Stomach (tissue), 8 donors: ENCODE measurements at regions not wholly inside any gene's neighbourhood (a gene's known extent, or its start where the extent isn't known, plus 50 kb on each side); places are given as distances from the start of the nearest gene placed in this dataset.

ENCODE experiments used
- DNase-seq, 2 donors: peaks; one replicate each; pipeline versions ENCODE4 v3.0.0 to v3.0.0-alpha.2; 2013 to 2019
- H3K27ac ChIP-seq, 5 donors: fragments of 200-600 bp in 4 of 5; sonication (generic) in 4 of 5; one replicate each; pipeline ENCODE4 v1.5.1; 2013 to 2019; ENCODE audit warnings: mild to moderate bottlenecking in 1 of 5, moderate library complexity in 1 of 5
- H3K27me3 ChIP-seq, 3 donors: fragments of 200-600 bp; sonication (generic); one replicate each; pipeline ENCODE4 v1.5.1; 2017 to 2019; ENCODE audit warnings: mixed run types in 1 of 3
- H3K36me3 ChIP-seq, 4 donors: fragments of 200-600 bp; sonication (generic); 1 replicate in 3 of 4; 2 replicates in 1 of 4; pipeline ENCODE4 v1.5.1; 2016 to 2019
- H3K4me1 ChIP-seq, 4 donors: fragments of 200-600 bp; sonication (generic); one replicate each; pipeline ENCODE4 v1.5.1; 2016 to 2019
- H3K4me3 ChIP-seq, 4 donors: fragments of 200-600 bp; sonication (generic) in 3 of 4; one replicate each; pipeline ENCODE4 v1.5.1; 2016 to 2019; ENCODE audit warnings: mild to moderate bottlenecking in 1 of 4
- H3K9me3 ChIP-seq, 4 donors: fragments of 200-600 bp; sonication (generic); one replicate each; pipeline ENCODE4 v1.5.1; 2016 to 2019
- CTCF ChIP-seq, 7 experiments: fragments of 450-650 bp in 4 of 7; fragments of 200-600 bp in 3 of 7; sonication (generic) in 3 of 7; IDR thresholded peaks; one replicate each; pipeline ENCODE4 v1.5.1; 2016 to 2019; ENCODE audit warnings: antibody characterized with exemption in 7 of 7, control low read depth in 2 of 7, mild to moderate bottlenecking in 1 of 7
- EP300 ChIP-seq: sonication (generic); formaldehyde crosslinking; IDR thresholded peaks from one replicate; pipeline ENCODE4 v1.6.1; 2017; ENCODE audit warnings: antibody characterized with exemption
- POLR2A ChIP-seq, 4 donors: fragments of 450-650 bp; IDR thresholded peaks; one replicate each; pipeline ENCODE4 v1.6.1; 2016; ENCODE audit warnings: antibody characterized with exemption in 4 of 4, control low read depth in 2 of 4, mild to moderate bottlenecking in 1 of 4, moderate library complexity in 1 of 4
- POLR2AphosphoS5 ChIP-seq, 3 donors: sonication (generic); formaldehyde crosslinking; IDR thresholded peaks; one replicate each; pipeline ENCODE4 v1.6.1; 2016; ENCODE audit warnings: antibody characterized with exemption in 3 of 3
- WGBS, 5 donors: extraction: QIAGEN DNeasy Blood & Tissue Kit in 3 of 5; methylation state at CpG; one replicate each; pipeline versions ENCODE4 v1.1.5 to v1.1.7; 2013 to 2018; 5-methylcytosine and 5-hydroxymethylcytosine counted together
- intact Hi-C: fragments of 100-400 bp; cut with DNase I; formaldehyde crosslinking; loops from one replicate; pipeline ENCODE4 v1.15.1; 2023; ENCODE audit warnings: low total_unique reads
- donor health status: healthy with polysubstance abuse.
- donor health status: Bipolar disorder and iron deficiency.
- donor health status: healthy.

- 89 to 96% (median 92%) methylated on average over 7 of the region's 7 CpGs for WGBS, 5 donors
- intact Hi-C loops = no loop called here
- Histone ChIP-seq H3K4me1 (no peaks in the 10 kb centered on the region), H3K4me3 (no peak overlapping the region), H3K27ac (no peak overlapping the region), H3K9me3 (peaks cover 0 to 6% (median 5%) of the 10 kb centered on the region in 4 donors), H3K27me3 (peaks cover 0 to 22% (median 0%) of the 10 kb centered on the region in 3 donors), H3K36me3 (no peaks in the 10 kb centered on the region)
- peak in 1 of 2 donors; percentile 10 for DNase-seq
- no peak for TF ChIP-seq POLR2A (IDR thresholded peaks at IDR 0.05)
- TF ChIP-seq EP300 = no peak
- no peak for TF ChIP-seq POLR2AphosphoS5 (IDR thresholded peaks at IDR 0.05)
- TF ChIP-seq CTCF (IDR thresholded peaks at IDR 0.05) = no peak
Observed at GRCh38 chr7:156031679-156032478, 219.6 kb upstream of the SHH start.

- peaks cover 0 to 22% (median 0%) of the 10 kb centered on the region in 3 donors for H3K27me3 ChIP-seq
- TF ChIP-seq POLR2A (IDR thresholded peaks at IDR 0.05) = no peak
- TF ChIP-seq EP300 = no peak
- no peak for TF ChIP-seq CTCF (IDR thresholded peaks at IDR 0.05)
- TF ChIP-seq POLR2AphosphoS5 (IDR thresholded peaks at IDR 0.05) = no peak
- WGBS, 5 donors = 82 to 89% (median 89%) methylated on average over 12 of the region's 12 CpGs
- no peaks in the 10 kb centered on the region for H3K4me1 ChIP-seq
- no peaks in the 10 kb centered on the region for H3K36me3 ChIP-seq
- peaks cover 0 to 6% (median 5%) of the 10 kb centered on the region in 4 donors for H3K9me3 ChIP-seq
- intact Hi-C loops = no loop called here
- H3K4me3 ChIP-seq = no peak overlapping the region
- no peak for DNase-seq
- no peak overlapping the region for H3K27ac ChIP-seq
Observed at GRCh38 chr7:156029460-156030007, 217.3 kb upstream of the SHH start.

- DNase-seq = no peak
- Histone ChIP-seq H3K4me1 (no peaks in the 10 kb centered on the region), H3K27me3 (peaks cover 0 to 22% (median 0%) of the 10 kb centered on the region in 3 donors), H3K36me3 (no peaks in the 10 kb centered on the region), H3K27ac (no peak overlapping the region), H3K9me3 (peaks cover 0 to 6% (median 3%) of the 10 kb centered on the region in 4 donors), H3K4me3 (no peak overlapping the region)
- intact Hi-C loops = no loop called here
- WGBS, 5 donors = 74 to 84% (median 79%) methylated on average over 11 of the region's 11 CpGs
- TF ChIP-seq EP300 (no peak), CTCF (IDR thresholded peaks at IDR 0.05) (no peak), POLR2A (IDR thresholded peaks at IDR 0.05) (no peak), POLR2AphosphoS5 (IDR thresholded peaks at IDR 0.05) (no peak)
Observed at GRCh38 chr7:156028521-156028920, 216.3 kb upstream of the SHH start.

- WGBS, 5 donors = 71 to 82% (median 80%) methylated on average over 6 of the region's 6 CpGs
Observed at GRCh38 chr7:156027821-156028220, 215.6 kb upstream of the SHH start.

More at GRCh38 chr7:156027821-156028220, 215.6 kb upstream of the SHH start:
- no peak overlapping the region for H3K4me3 ChIP-seq
- no peaks in the 10 kb centered on the region for H3K4me1 ChIP-seq
- no peak overlapping the region for H3K27ac ChIP-seq
- peaks cover 0 to 2% (median under 1%) of the 10 kb centered on the region in 4 donors for H3K9me3 ChIP-seq
- H3K27me3 ChIP-seq = peaks cover 0 to 22% (median 0%) of the 10 kb centered on the region in 3 donors
- DNase-seq = peak in 1 of 2 donors; percentile 13
- intact Hi-C loops = no loop called here
- TF ChIP-seq CTCF (IDR thresholded peaks at IDR 0.05) (no peak), EP300 (no peak), POLR2A (IDR thresholded peaks at IDR 0.05) (no peak), POLR2AphosphoS5 (IDR thresholded peaks at IDR 0.05) (no peak)
- no peaks in the 10 kb centered on the region for H3K36me3 ChIP-seq
